H9 (cell line): ENCODE measurements at regions not wholly inside any gene's neighbourhood (a gene's known extent, or its start where the extent isn't known, plus 50 kb on each side); places are given as distances from the start of the nearest gene placed in this dataset.

Experiments
- DNase-seq: peaks from one replicate; pipeline ENCODE4 v3.0.0-alpha.2; 2017
- H2AFZ ChIP-seq: one replicate; pipeline ENCODE4 v1.6.1; 2013; ENCODE audit warnings: mild to moderate bottlenecking, low read length, control low read depth, moderate library complexity
- H2AK5ac ChIP-seq: 2 replicates; pipeline ENCODE4 v1.6.1; 2013; ENCODE audit warnings: low read length, control low read depth, mixed read lengths; ENCODE audit not compliant: insufficient read length
- H2BK120ac ChIP-seq: one replicate; pipeline ENCODE4 v1.6.1; 2013; ENCODE audit warnings: low read depth, mild to moderate bottlenecking, low read length, control low read depth, inconsistent platforms; ENCODE audit not compliant: poor library complexity, severe bottlenecking
- H2BK12ac ChIP-seq: 2 replicates; pipeline ENCODE4 v1.6.1; 2013; ENCODE audit warnings: low read length, control low read depth, mixed read lengths, low read depth; ENCODE audit not compliant: insufficient read length
- H2BK15ac ChIP-seq: 2 replicates; pipeline ENCODE4 v1.6.1; 2013; ENCODE audit warnings: low read depth, low read length, control low read depth
- H2BK20ac ChIP-seq: one replicate; pipeline ENCODE4 v1.6.1; 2013; ENCODE audit warnings: low read depth, mild to moderate bottlenecking, low read length, control low read depth, inconsistent platforms; ENCODE audit not compliant: poor library complexity, severe bottlenecking
- H2BK5ac ChIP-seq: 2 replicates; pipeline ENCODE4 v1.6.1; 2013; ENCODE audit warnings: low read length, control low read depth, mixed read lengths; ENCODE audit not compliant: insufficient read length
- H3K14ac ChIP-seq: 2 replicates; pipeline ENCODE4 v1.6.1; 2013; ENCODE audit warnings: low read length, control low read depth; ENCODE audit not compliant: insufficient read depth
- H3K18ac ChIP-seq: 2 replicates; pipeline ENCODE4 v1.6.1; 2013; ENCODE audit warnings: low read depth, mild to moderate bottlenecking, mixed read lengths, low read length, control low read depth; ENCODE audit not compliant: insufficient read length
- H3K23ac ChIP-seq: 2 replicates; pipeline ENCODE4 v1.6.1; 2013; ENCODE audit warnings: low read length, control low read depth, mixed read lengths, low read depth; ENCODE audit not compliant: insufficient read length
- H3K23me2 ChIP-seq: 2 replicates; pipeline ENCODE4 v1.6.1; 2013; ENCODE audit warnings: low read depth, mild to moderate bottlenecking, mixed read lengths, low read length, control low read depth; ENCODE audit not compliant: insufficient read length, poor library complexity, severe bottlenecking
- H3K27ac ChIP-seq: 2 replicates; pipeline ENCODE4 v1.5.1; 2013; ENCODE audit warnings: low read length, control low read depth, mixed read lengths, low read depth; ENCODE audit not compliant: insufficient read length
- H3K27me3 ChIP-seq: 2 replicates; pipeline ENCODE4 v1.6.1; 2013; ENCODE audit warnings: low read length, control low read depth, inconsistent platforms; ENCODE audit not compliant: insufficient read depth
- H3K4ac ChIP-seq: 2 replicates; pipeline ENCODE4 v1.6.1; 2013; ENCODE audit warnings: low read depth, mild to moderate bottlenecking, control low read depth, inconsistent platforms, low read length, moderate library complexity
- H3K4me1 ChIP-seq: 2 replicates; pipeline ENCODE4 v1.6.1; 2013; ENCODE audit warnings: low read length, control low read depth, inconsistent platforms; ENCODE audit not compliant: insufficient read depth
- H3K4me2 ChIP-seq: 2 replicates; pipeline ENCODE4 v1.6.1; 2013; ENCODE audit warnings: low read length, control low read depth, mixed read lengths; ENCODE audit not compliant: insufficient read length, insufficient read depth
- H3K56ac ChIP-seq: 2 replicates; pipeline ENCODE4 v1.6.1; 2013; ENCODE audit warnings: low read depth, mild to moderate bottlenecking, mixed read lengths, low read length, control low read depth; ENCODE audit not compliant: insufficient read length
- H3K79me1 ChIP-seq: 2 replicates; pipeline ENCODE4 v1.6.1; 2013; ENCODE audit warnings: low read depth, mild to moderate bottlenecking, moderate library complexity, low read length, control low read depth, inconsistent platforms; ENCODE audit not compliant: insufficient read depth, poor library complexity, severe bottlenecking
- H3K79me2 ChIP-seq: 2 replicates; pipeline ENCODE4 v1.6.1; 2013; ENCODE audit warnings: low read length, control low read depth, inconsistent platforms; ENCODE audit not compliant: insufficient read depth
- H3K9ac ChIP-seq: 2 replicates; pipeline ENCODE4 v1.6.1; 2013; ENCODE audit warnings: low read length, control low read depth, mixed read lengths; ENCODE audit not compliant: insufficient read length; ENCODE audit errors: extremely low read depth
- H3K9me3 ChIP-seq: one replicate; pipeline ENCODE4 v1.6.1; 2013; ENCODE audit warnings: low read depth, low read length, inconsistent platforms; ENCODE audit not compliant: control insufficient read depth
- H3T11ph ChIP-seq: one replicate; pipeline ENCODE4 v1.6.1; 2013; ENCODE audit warnings: mild to moderate bottlenecking, low read length, control low read depth, inconsistent platforms
- H4K20me1 ChIP-seq: one replicate; pipeline ENCODE4 v1.6.1; 2013; ENCODE audit not compliant: control insufficient read depth, insufficient read length, insufficient read depth
- H4K5ac ChIP-seq: 2 replicates; pipeline ENCODE4 v1.6.1; 2013; ENCODE audit warnings: low read depth, mild to moderate bottlenecking, mixed read lengths, low read length, control low read depth; ENCODE audit not compliant: insufficient read length
- H4K8ac ChIP-seq: replicated peaks from 2 replicates; pipeline ENCODE4 v1.6.1; 2013; ENCODE audit warnings: low read length, control low read depth, mixed read lengths, low read depth; ENCODE audit not compliant: insufficient read length
- H4K91ac ChIP-seq: 2 replicates; pipeline ENCODE4 v1.6.1; 2013; ENCODE audit warnings: low read depth, mild to moderate bottlenecking, moderate library complexity, mixed read lengths, low read length, control low read depth; ENCODE audit not compliant: insufficient read length
- H3K27ac Mint-ChIP-seq, 3 experiments: 2 replicates in 2 of 3; 3 replicates in 1 of 3; pipeline ENCODE4 v1.8.0; 2020 to 2021; ENCODE audit warnings: mixed read lengths in 3 of 3, mild to moderate bottlenecking in 1 of 3, moderate library complexity in 1 of 3
- H3K27me3 Mint-ChIP-seq: 2 replicates; pipeline ENCODE4 v1.8.0; 2021; ENCODE audit warnings: low read depth, mild to moderate bottlenecking, moderate library complexity, mixed read lengths
- H3K36me3 Mint-ChIP-seq, 3 experiments: 2 replicates in 2 of 3; 3 replicates in 1 of 3; pipeline ENCODE4 v1.8.0; 2020 to 2021; ENCODE audit warnings: low read depth in 3 of 3, mixed read lengths in 3 of 3; ENCODE audit not compliant: insufficient read depth in 1 of 3
- H3K4me1 Mint-ChIP-seq, 2 experiments: 2 replicates each; pipeline ENCODE4 v1.8.0; 2020; ENCODE audit warnings: mixed read lengths in 2 of 2
- H3K4me3 Mint-ChIP-seq, 2 experiments: 2 replicates in 1 of 2; 3 replicates in 1 of 2; pipeline ENCODE4 v1.8.0; 2020 to 2021; ENCODE audit warnings: mild to moderate bottlenecking in 2 of 2, mixed read lengths in 2 of 2, moderate library complexity in 1 of 2
- H3K9me3 Mint-ChIP-seq, 2 experiments: 2 replicates in 1 of 2; 3 replicates in 1 of 2; pipeline ENCODE4 v1.8.0; 2020; ENCODE audit warnings: mild to moderate bottlenecking in 2 of 2, mixed read lengths in 2 of 2, moderate library complexity in 1 of 2
- WGBS: extraction: QIAGEN DNeasy Blood & Tissue Kit; methylation state at CpG from one replicate; pipeline ENCODE4 v1.1.7; 2013; ENCODE audit warnings: missing lambda C conversion rate, low lambda C conversion rate, mixed read lengths; ENCODE audit not compliant: insufficient read length; ENCODE audit errors: extremely low coverage; 5-methylcytosine and 5-hydroxymethylcytosine counted together
- TF ChIP-seq, protein P1 (sequence below): fragments of 200-600 bp; sonication (generic); conservative IDR thresholded peaks from 3 replicates; pipeline ENCODE4 v1.8.0; 2021; ENCODE audit warnings: antibody characterized with exemption, mild to moderate bottlenecking

DNA sequence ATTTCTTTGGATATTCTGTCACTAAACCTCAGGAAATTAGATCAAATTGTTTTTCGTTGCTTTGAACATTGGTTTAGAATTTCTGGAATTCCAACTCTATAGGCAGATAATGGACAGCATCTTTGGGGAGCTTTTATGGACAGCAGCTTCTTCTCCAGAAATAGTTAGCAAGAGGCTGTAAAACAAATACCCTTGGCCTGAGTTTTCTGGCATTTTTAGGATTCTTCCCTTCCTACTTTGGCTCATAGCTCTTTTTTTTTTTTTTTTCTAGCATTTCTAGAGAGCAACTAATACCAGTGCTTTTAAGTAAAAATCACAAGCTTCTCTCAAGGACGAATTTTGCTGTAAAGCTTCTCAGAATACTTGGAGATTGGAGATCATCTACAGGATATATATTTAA, 169.8 kb upstream of the SPRY2 start:
- H2BK20ac ChIP-seq: no peak overlapping the region
- Mint-ChIP-seq H3K27me3 (no peaks in the 10 kb centered on the region), H3K4me3 (no peak overlapping the region), H3K9me3 (peaks cover 6 to 11% of the 10 kb centered on the region in 2 experiments), H3K36me3 (peaks cover 0 to 14% (median 3%) of the 10 kb centered on the region in 3 experiments; a peak in 3 of 7 replicates), H3K4me1 (no peaks in the 10 kb centered on the region; a peak in 1 of 4 replicates), H3K27ac (no peak overlapping the region)
- no peak overlapping the region for H3K23ac ChIP-seq
- no peak overlapping the region for H4K5ac ChIP-seq
- H2BK120ac ChIP-seq: no peak overlapping the region
- no peaks in the 10 kb centered on the region for H4K20me1 ChIP-seq
- H3T11ph ChIP-seq: no peak overlapping the region
- H3K79me1 ChIP-seq: no peaks in the 10 kb centered on the region
- WGBS: no CpG with 5 or more reads among the region's 2 CpGs
- no peaks in the 10 kb centered on the region for H3K9me3 ChIP-seq
- H3K79me2 ChIP-seq: no peaks in the 10 kb centered on the region
- no peak overlapping the region for H2BK15ac ChIP-seq
- H2AFZ ChIP-seq: no peak overlapping the region
- H3K18ac ChIP-seq: no peak overlapping the region
- no peak overlapping the region for H4K8ac ChIP-seq
- no peak overlapping the region for H3K56ac ChIP-seq
- no peak overlapping the region for H2BK5ac ChIP-seq
- no peaks in the 10 kb centered on the region for H3K4me1 ChIP-seq
- H2AK5ac ChIP-seq: no peak overlapping the region
- H3K14ac ChIP-seq: no peak overlapping the region
- TF ChIP-seq, protein P1, sequence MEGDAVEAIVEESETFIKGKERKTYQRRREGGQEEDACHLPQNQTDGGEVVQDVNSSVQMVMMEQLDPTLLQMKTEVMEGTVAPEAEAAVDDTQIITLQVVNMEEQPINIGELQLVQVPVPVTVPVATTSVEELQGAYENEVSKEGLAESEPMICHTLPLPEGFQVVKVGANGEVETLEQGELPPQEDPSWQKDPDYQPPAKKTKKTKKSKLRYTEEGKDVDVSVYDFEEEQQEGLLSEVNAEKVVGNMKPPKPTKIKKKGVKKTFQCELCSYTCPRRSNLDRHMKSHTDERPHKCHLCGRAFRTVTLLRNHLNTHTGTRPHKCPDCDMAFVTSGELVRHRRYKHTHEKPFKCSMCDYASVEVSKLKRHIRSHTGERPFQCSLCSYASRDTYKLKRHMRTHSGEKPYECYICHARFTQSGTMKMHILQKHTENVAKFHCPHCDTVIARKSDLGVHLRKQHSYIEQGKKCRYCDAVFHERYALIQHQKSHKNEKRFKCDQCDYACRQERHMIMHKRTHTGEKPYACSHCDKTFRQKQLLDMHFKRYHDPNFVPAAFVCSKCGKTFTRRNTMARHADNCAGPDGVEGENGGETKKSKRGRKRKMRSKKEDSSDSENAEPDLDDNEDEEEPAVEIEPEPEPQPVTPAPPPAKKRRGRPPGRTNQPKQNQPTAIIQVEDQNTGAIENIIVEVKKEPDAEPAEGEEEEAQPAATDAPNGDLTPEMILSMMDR: no peak
- H3K23me2 ChIP-seq: no peaks in the 10 kb centered on the region
- no peak overlapping the region for H3K27ac ChIP-seq
- H4K91ac ChIP-seq: no peak overlapping the region
- no peak overlapping the region for H3K9ac ChIP-seq
- no peaks in the 10 kb centered on the region for H3K27me3 ChIP-seq
- no peak overlapping the region for H2BK12ac ChIP-seq
- no peak overlapping the region for H3K4ac ChIP-seq
- no peak overlapping the region for H3K4me2 ChIP-seq
- no peak for DNase-seq
